H1 (cell line): ENCODE measurements at regions not wholly inside any gene's neighbourhood (a gene's known extent, or its start where the extent isn't known, plus 50 kb on each side); places are given as distances from the start of the nearest gene placed in this dataset.

Experiments
- CBX5 ChIP-seq: fragments of 300-800, 300-1000 bp; sonication (generic); IDR thresholded peaks from 2 replicates; pipeline ENCODE4 v1.7.1; 2016; ENCODE audit warnings: antibody characterized with exemption, low read length, low read depth
- CHD2 ChIP-seq: IDR thresholded peaks from 2 replicates; pipeline ENCODE4 v1.6.1; 2012; ENCODE audit warnings: low read length, improper control_type of control experiment
- EGR1 ChIP-seq: IDR thresholded peaks from 2 replicates; pipeline ENCODE4 v1.6.1; 2011; ENCODE audit warnings: low read depth, low read length, borderline replicate concordance
- SIX5 ChIP-seq: IDR thresholded peaks from 2 replicates; pipeline ENCODE4 v1.6.1; 2011; ENCODE audit warnings: mild to moderate bottlenecking, low read depth, low read length
- SUZ12 ChIP-seq: fragments of 200-600 bp; sonication (generic); IDR thresholded peaks from 2 replicates; pipeline ENCODE4 v1.6.1; 2012; ENCODE audit warnings: mild to moderate bottlenecking, inconsistent platforms, low read length, moderate library complexity, mixed read lengths
- TBP ChIP-seq: IDR thresholded peaks from 2 replicates; pipeline ENCODE4 v1.6.1; 2011; ENCODE audit warnings: low read depth, low read length, improper control_type of control experiment
- ZNF274 ChIP-seq: IDR thresholded peaks from 2 replicates; pipeline ENCODE4 v1.7.0; 2012; ENCODE audit warnings: low read length, borderline replicate concordance; ENCODE audit errors: extremely low read depth
- TF ChIP-seq, protein P1 (sequence below), 3 experiments: IDR thresholded peaks; 1 replicate in 2 of 3; 2 replicates in 1 of 3; pipeline versions ENCODE4 v1.5.1 to v1.6.1; 2011; ENCODE audit warnings: low read length in 3 of 3, mild to moderate bottlenecking in 3 of 3, inconsistent platforms in 2 of 3, low read depth in 1 of 3, moderate library complexity in 1 of 3; ENCODE audit not compliant: insufficient read depth in 1 of 3; ENCODE audit errors: control extremely low read depth in 1 of 3

GRCh38 chr3:43922374-43922773 is 231.6 kb downstream of the ABHD5 start:
- TF ChIP-seq TBP (no peak), CBX5 (no peak), CHD2 (no peak), EGR1 (no peak), SUZ12 (no peak), SIX5 (no peak), ZNF274 (no peak)
- TF ChIP-seq, protein P1, sequence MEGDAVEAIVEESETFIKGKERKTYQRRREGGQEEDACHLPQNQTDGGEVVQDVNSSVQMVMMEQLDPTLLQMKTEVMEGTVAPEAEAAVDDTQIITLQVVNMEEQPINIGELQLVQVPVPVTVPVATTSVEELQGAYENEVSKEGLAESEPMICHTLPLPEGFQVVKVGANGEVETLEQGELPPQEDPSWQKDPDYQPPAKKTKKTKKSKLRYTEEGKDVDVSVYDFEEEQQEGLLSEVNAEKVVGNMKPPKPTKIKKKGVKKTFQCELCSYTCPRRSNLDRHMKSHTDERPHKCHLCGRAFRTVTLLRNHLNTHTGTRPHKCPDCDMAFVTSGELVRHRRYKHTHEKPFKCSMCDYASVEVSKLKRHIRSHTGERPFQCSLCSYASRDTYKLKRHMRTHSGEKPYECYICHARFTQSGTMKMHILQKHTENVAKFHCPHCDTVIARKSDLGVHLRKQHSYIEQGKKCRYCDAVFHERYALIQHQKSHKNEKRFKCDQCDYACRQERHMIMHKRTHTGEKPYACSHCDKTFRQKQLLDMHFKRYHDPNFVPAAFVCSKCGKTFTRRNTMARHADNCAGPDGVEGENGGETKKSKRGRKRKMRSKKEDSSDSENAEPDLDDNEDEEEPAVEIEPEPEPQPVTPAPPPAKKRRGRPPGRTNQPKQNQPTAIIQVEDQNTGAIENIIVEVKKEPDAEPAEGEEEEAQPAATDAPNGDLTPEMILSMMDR (IDR thresholded peaks at IDR 0.05; ENCODE audit: control extremely low read depth in 1 of 3, insufficient read depth in 1 of 3, low read depth in 1 of 3, low read length in 3 of 3): no peak
